HCT116 (cell line): ENCODE measurements at regions not wholly inside any gene's neighbourhood (a gene's known extent, or its start where the extent isn't known, plus 50 kb on each side); places are given as distances from the start of the nearest gene placed in this dataset.

Source experiments
- ATAC-seq: fragments of 200-7000 bp; cut with Tn5 transposase; 2 replicates; pipeline ENCODE4 v1.9.1; 2020; ENCODE audit warnings: mild to moderate bottlenecking, moderate library complexity
- BruUV-seq: library from RNA; stranded (reverse); fragments of 400-500 nt; replicated peaks from 2 replicates; lab custom pipeline; 2021; lab: Mats Ljungman, UMichigan
- CTCF ChIA-PET: fragments of 300-600 bp; sonication (Branson Sonifier 250); formaldehyde crosslinking; loops from one replicate; lab custom pipeline; 2021; ENCODE audit warnings: antibody characterized with exemption; lab: Charles Lee
- POLR2A ChIA-PET: fragments of 300-600, 350-600 bp; sonication (Branson Sonifier 250); formaldehyde crosslinking; loops from one replicate; lab custom pipeline; 2021; ENCODE audit warnings: antibody characterized with exemption; lab: Charles Lee
- RAD21 ChIA-PET, 2 experiments: fragments of 300-600 bp; sonication (Branson Sonifier 250); formaldehyde crosslinking; loops; one replicate each; lab custom pipeline; 2023; ENCODE audit warnings: low total read pairs in 2 of 2; ENCODE audit not compliant: uncharacterized antibody in 2 of 2, unreplicated experiment in 2 of 2, low non-redundant PET in 1 of 2; lab: Charles Lee
- DNase-seq: peaks from one replicate; pipeline ENCODE4 v3.0.0-alpha.2; 2010; ENCODE audit warnings: low read depth, low spot score
- H2AFZ ChIP-seq: fragments of 200-600 bp; shearing (Covaris generic), sonication (generic); 2 replicates; pipeline ENCODE4 v1.6.1; 2017; ENCODE audit warnings: low read depth, mixed run types, mixed read lengths, antibody characterized with exemption, low read length; ENCODE audit not compliant: poor library complexity, severe bottlenecking
- H3K27ac ChIP-seq: 2 replicates; pipeline ENCODE4 v1.5.1; 2012; ENCODE audit warnings: low read depth, low read length
- H3K27me3 ChIP-seq: fragments of 200-600 bp; sonication (generic); 2 replicates; pipeline ENCODE4 v1.6.1; 2016; ENCODE audit warnings: mixed run types, low read length, mixed read lengths; ENCODE audit not compliant: insufficient read depth
- H3K36me3 ChIP-seq, 2 experiments: fragments of 200-500 bp in 1 of 2; fragments of 200-600 bp in 1 of 2; sonication (Bioruptor generic) in 1 of 2; sonication (generic) in 1 of 2; 2 replicates each; pipeline versions ENCODE4 v1.5.1 to v1.6.1; 2014 to 2016; ENCODE audit warnings: low read length in 2 of 2, inconsistent platforms in 1 of 2, mixed read lengths in 1 of 2, mixed run types in 1 of 2; ENCODE audit not compliant: insufficient read depth in 2 of 2, control insufficient read depth in 1 of 2
- H3K4me1 ChIP-seq, 2 experiments: fragments of 200-600 bp in 1 of 2; sonication (generic) in 1 of 2; 2 replicates each; pipeline versions ENCODE4 v1.5.1 to v1.6.1; 2012 to 2017; ENCODE audit warnings: low read length in 2 of 2, inconsistent platforms in 1 of 2, mild to moderate bottlenecking in 1 of 2, mixed read lengths in 1 of 2, mixed run types in 1 of 2, moderate library complexity in 1 of 2; ENCODE audit not compliant: insufficient read depth in 2 of 2, control insufficient read depth in 1 of 2
- H3K4me2 ChIP-seq: fragments of 200-600 bp; sonication (generic); 2 replicates; pipeline ENCODE4 v1.6.1; 2017; ENCODE audit warnings: mixed run types, low read length, mixed read lengths
- H3K4me3 ChIP-seq, 2 experiments: fragments of 200-600 bp in 1 of 2; sonication (generic) in 1 of 2; replicated peaks in 1 of 2; 2 replicates each; pipeline ENCODE4 v1.5.1; 2011 to 2016; ENCODE audit warnings: low read length in 2 of 2, control low read depth in 1 of 2, low read depth in 1 of 2, mild to moderate bottlenecking in 1 of 2, mixed read lengths in 1 of 2, mixed run types in 1 of 2
- H3K79me2 ChIP-seq: fragments of 200-600 bp; sonication (generic); 2 replicates; pipeline ENCODE4 v1.6.1; 2017; ENCODE audit warnings: mild to moderate bottlenecking, mixed run types, low read length, moderate library complexity, mixed read lengths; ENCODE audit not compliant: insufficient read depth
- H3K9ac ChIP-seq: fragments of 200-600 bp; sonication (generic); 2 replicates; pipeline ENCODE4 v1.6.1; 2016; ENCODE audit warnings: low read length, mixed read lengths
- H3K9me2 ChIP-seq: fragments of 200-600 bp; sonication (generic), shearing (Covaris generic); 2 replicates; pipeline ENCODE4 v1.6.1; 2017; ENCODE audit warnings: mixed run types, mild to moderate bottlenecking, moderate library complexity; ENCODE audit not compliant: insufficient read depth
- H3K9me3 ChIP-seq, 2 experiments: fragments of 200-500 bp in 1 of 2; fragments of 200-600 bp in 1 of 2; sonication (Bioruptor generic) in 1 of 2; sonication (generic) in 1 of 2; 2 replicates each; pipeline ENCODE4 v1.6.1; 2014 to 2017; ENCODE audit warnings: low read length in 2 of 2, mixed read lengths in 2 of 2, inconsistent platforms in 1 of 2, low read depth in 1 of 2, mild to moderate bottlenecking in 1 of 2, mixed run types in 1 of 2, moderate library complexity in 1 of 2; ENCODE audit not compliant: control insufficient read depth in 1 of 2, insufficient read depth in 1 of 2
- H4K20me1 ChIP-seq: fragments of 200-600 bp; sonication (generic), shearing (Covaris generic); 2 replicates; pipeline ENCODE4 v1.6.1; 2017; ENCODE audit warnings: mixed run types, mild to moderate bottlenecking, moderate library complexity; ENCODE audit not compliant: insufficient read depth
- CEBPB ChIP-seq: IDR thresholded peaks from 2 replicates; pipeline ENCODE4 v1.6.1; 2012; ENCODE audit warnings: low read depth
- EGR1 ChIP-seq: IDR thresholded peaks from 2 replicates; pipeline ENCODE4 v1.6.1; 2012; ENCODE audit warnings: low read depth
- EZH2 ChIP-seq: fragments of 200-600 bp; sonication (generic); IDR thresholded peaks from 2 replicates; pipeline ENCODE4 v1.6.1; 2017; ENCODE audit warnings: antibody characterized with exemption, mixed run types
- EZH2phosphoT487 ChIP-seq: fragments of 200-600 bp; IDR thresholded peaks from 2 replicates; pipeline ENCODE4 v1.6.1; 2018; ENCODE audit warnings: antibody characterized with exemption, borderline replicate concordance
- FOSL1 ChIP-seq: IDR thresholded peaks from 2 replicates; pipeline ENCODE4 v1.6.1; 2012; ENCODE audit warnings: low read depth
- JUND ChIP-seq: IDR thresholded peaks from 2 replicates; pipeline ENCODE4 v1.6.1; 2012
- POLR2A ChIP-seq: IDR thresholded peaks from 2 replicates; pipeline ENCODE4 v1.7.0; 2011; ENCODE audit warnings: borderline replicate concordance; ENCODE audit not compliant: insufficient read depth, insufficient read length; ENCODE audit errors: extremely low read depth
- POLR2AphosphoS5 ChIP-seq: IDR thresholded peaks from 2 replicates; pipeline ENCODE4 v1.6.1; 2011; ENCODE audit warnings: mild to moderate bottlenecking, low read depth, low read length, moderate library complexity
- RAD21 ChIP-seq: IDR thresholded peaks from 2 replicates; pipeline ENCODE4 v1.6.1; 2012; ENCODE audit warnings: low read depth, mild to moderate bottlenecking
- SIN3A ChIP-seq: IDR thresholded peaks from 2 replicates; pipeline ENCODE4 v1.6.1; 2012; ENCODE audit warnings: low read depth
- SP1 ChIP-seq: IDR thresholded peaks from 2 replicates; pipeline ENCODE4 v1.6.1; 2012; ENCODE audit warnings: low read depth
- TCF7L2 ChIP-seq: IDR thresholded peaks from 2 replicates; pipeline ENCODE4 v1.7.0; 2011; ENCODE audit warnings: borderline replicate concordance, inconsistent platforms; ENCODE audit not compliant: insufficient read depth, insufficient read length; ENCODE audit errors: extremely low read depth
- YY1 ChIP-seq: IDR thresholded peaks from 2 replicates; pipeline ENCODE4 v1.6.1; 2011; ENCODE audit warnings: low read length, low read depth, moderate library complexity, mild to moderate bottlenecking; ENCODE audit not compliant: insufficient replicate concordance; ENCODE audit errors: extremely low read depth
- intact Hi-C: fragments of 100-400 bp; cut with micrococcal nuclease; formaldehyde crosslinking; loops from 2 replicates; pipeline ENCODE4 v1.10.0; 2022
- TF ChIP-seq, protein P1 (sequence below): IDR thresholded peaks from 2 replicates; pipeline ENCODE4 v1.6.1; 2012
- TF ChIP-seq, protein P2 (sequence below): IDR thresholded peaks from 2 replicates; pipeline ENCODE4 v1.6.1; 2012
- TF ChIP-seq, protein P3 (sequence below): IDR thresholded peaks from 2 replicates; pipeline ENCODE4 v1.6.1; 2011; ENCODE audit warnings: mild to moderate bottlenecking, low read length, moderate library complexity; ENCODE audit not compliant: insufficient replicate concordance; ENCODE audit errors: extremely low read depth

DNA sequence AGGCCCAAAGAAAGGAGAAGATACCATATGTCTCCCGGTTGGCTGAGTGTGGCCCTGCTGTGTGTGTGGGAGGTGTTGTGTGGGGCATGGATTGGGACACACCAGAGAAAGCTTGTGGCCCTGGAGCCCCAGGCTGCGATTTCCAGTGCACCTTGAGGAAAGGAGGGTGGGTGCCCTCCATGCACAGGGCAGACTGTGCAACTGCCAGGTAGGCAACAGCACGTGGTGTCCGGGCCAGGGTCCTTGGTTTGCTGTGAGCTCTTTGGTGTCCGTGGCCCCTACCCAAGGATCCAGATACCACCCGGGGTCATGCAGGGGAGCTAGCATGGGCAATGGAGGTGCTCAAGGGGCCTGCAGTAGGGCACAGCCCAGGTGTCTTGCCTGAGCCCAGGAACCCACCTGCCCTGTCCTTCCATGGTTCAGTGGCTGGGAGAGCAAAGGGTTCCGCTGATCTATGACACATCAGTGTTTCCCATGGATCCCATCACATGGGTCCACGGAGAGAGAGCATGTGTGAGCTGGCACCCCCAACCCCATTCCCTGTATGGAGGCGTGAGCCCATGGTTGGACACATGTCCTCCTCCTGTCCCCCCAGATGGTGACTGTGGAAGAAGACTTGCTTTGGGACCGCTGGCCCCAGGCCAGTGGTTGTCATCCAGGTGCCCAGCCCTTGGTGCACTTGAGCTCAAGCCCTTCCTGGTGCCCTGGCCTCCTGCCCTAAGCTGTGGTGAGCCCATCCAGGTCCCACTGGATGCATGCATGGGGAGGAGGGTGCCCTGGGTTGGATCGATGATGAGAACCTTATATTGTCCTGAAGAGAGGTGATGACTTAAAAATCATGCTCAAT is 223.4 kb downstream of the SNRPN start:
- no peak overlapping the region for H3K9ac ChIP-seq
- DNase-seq, result no peak
- no peak overlapping the region for H3K4me3 ChIP-seq
- intact Hi-C loops, result no loop called here
- POLR2A ChIA-PET, result no interaction called here
- H3K36me3 ChIP-seq, result no peaks in the 10 kb centered on the region
- ATAC-seq, result no peak
- H2AFZ ChIP-seq, result no peak overlapping the region
- no peaks in the 10 kb centered on the region for H3K27me3 ChIP-seq
- H3K79me2 ChIP-seq, result no peaks in the 10 kb centered on the region
- no TSS peak for BruUV-seq
- H3K9me2 ChIP-seq, result no peaks in the 10 kb centered on the region
- H3K27ac ChIP-seq, result no peak overlapping the region
- peaks cover under 1 to 24% of the 10 kb centered on the region in 2 experiments; a peak in 2 of 4 replicates for H3K9me3 ChIP-seq
- RAD21 ChIA-PET, result no interaction called here
- no peak overlapping the region for H3K4me2 ChIP-seq
- CTCF ChIA-PET, result no interaction called here
- TF ChIP-seq SIN3A (no peak), POLR2AphosphoS5 (no peak), EZH2phosphoT487 (no peak), RAD21 (no peak), POLR2A (no peak)
- H4K20me1 ChIP-seq, result no peaks in the 10 kb centered on the region
- H3K4me1 ChIP-seq, result no peaks in the 10 kb centered on the region

DNA sequence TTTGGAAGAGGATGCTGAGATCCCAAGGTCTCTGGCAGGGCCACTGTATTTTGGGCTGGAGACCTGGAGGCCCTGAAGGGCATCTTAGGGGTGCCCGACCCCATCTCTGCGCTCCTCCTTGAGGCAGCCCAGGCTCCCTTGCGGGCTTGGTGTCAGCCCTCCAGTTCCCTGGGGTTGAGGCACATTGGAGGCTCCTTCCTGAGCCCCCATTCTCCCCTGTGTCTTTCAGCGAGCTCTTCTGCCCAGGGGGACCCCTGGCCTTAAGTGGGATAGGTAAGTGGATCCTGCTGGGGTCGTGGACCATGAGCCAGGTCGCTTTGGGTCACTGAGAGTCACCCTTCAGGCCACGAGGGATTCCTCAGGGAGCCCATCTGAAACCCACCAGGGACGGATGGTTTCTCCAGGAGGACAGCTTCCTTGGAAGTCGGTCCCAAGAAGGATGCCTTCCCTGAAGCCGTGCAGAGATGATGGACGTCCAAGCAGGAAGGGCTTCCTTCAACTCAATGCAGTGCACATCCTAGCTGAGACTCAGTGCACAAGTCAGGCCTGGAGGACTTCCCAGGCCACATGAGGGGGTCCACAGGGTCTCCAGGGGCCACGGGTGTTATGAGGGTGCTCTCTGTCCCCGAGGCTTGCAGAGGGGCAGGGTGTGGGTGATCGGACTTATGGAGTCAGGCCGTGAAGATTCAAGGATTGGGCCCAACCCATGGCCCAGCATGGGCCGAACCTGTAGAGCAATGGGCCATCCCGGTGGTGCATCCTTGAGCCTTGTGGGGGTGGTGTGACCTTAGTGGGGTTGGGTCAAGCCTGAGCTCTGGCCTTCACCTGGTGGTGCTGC is 224.3 kb downstream of the SNRPN start:
- ChIA-PET CTCF (no interaction called here), POLR2A (no interaction called here), RAD21 (no interaction called here)
- no peak for TF ChIP-seq JUND
- TF ChIP-seq EGR1, result no peak
- TF ChIP-seq CEBPB, result no peak
- TF ChIP-seq, protein P1, sequence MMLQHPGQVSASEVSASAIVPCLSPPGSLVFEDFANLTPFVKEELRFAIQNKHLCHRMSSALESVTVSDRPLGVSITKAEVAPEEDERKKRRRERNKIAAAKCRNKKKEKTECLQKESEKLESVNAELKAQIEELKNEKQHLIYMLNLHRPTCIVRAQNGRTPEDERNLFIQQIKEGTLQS, result no peak
- TF ChIP-seq SP1, result no peak
- no peak for TF ChIP-seq TCF7L2
- TF ChIP-seq FOSL1, result no peak
- TF ChIP-seq EZH2, result no peak
- TF ChIP-seq RAD21, result no peak
- no peak for TF ChIP-seq POLR2A
- TF ChIP-seq POLR2AphosphoS5, result no peak
- TF ChIP-seq, protein P2, sequence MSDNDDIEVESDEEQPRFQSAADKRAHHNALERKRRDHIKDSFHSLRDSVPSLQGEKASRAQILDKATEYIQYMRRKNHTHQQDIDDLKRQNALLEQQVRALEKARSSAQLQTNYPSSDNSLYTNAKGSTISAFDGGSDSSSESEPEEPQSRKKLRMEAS, result no peak
- no peak for TF ChIP-seq YY1
- TF ChIP-seq, protein P3, sequence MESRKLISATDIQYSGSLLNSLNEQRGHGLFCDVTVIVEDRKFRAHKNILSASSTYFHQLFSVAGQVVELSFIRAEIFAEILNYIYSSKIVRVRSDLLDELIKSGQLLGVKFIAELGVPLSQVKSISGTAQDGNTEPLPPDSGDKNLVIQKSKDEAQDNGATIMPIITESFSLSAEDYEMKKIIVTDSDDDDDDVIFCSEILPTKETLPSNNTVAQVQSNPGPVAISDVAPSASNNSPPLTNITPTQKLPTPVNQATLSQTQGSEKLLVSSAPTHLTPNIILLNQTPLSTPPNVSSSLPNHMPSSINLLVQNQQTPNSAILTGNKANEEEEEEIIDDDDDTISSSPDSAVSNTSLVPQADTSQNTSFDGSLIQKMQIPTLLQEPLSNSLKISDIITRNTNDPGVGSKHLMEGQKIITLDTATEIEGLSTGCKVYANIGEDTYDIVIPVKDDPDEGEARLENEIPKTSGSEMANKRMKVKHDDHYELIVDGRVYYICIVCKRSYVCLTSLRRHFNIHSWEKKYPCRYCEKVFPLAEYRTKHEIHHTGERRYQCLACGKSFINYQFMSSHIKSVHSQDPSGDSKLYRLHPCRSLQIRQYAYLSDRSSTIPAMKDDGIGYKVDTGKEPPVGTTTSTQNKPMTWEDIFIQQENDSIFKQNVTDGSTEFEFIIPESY, result no peak
- H3K4me2 ChIP-seq, result no peak overlapping the region
- no peaks in the 10 kb centered on the region for H3K9me2 ChIP-seq
- H3K9ac ChIP-seq, result no peak overlapping the region
- DNase-seq (no peak), ATAC-seq (no peak)
- no peaks in the 10 kb centered on the region for H3K36me3 ChIP-seq
- no peak overlapping the region for H2AFZ ChIP-seq
- H3K79me2 ChIP-seq, result no peaks in the 10 kb centered on the region
- H3K4me3 ChIP-seq, result no peak overlapping the region
- H3K27me3 ChIP-seq, result no peaks in the 10 kb centered on the region
- no TSS peak for BruUV-seq
- no peaks in the 10 kb centered on the region for H4K20me1 ChIP-seq
- no peak overlapping the region for H3K27ac ChIP-seq
- intact Hi-C loops, result no loop called here
- no peaks in the 10 kb centered on the region for H3K4me1 ChIP-seq
- peaks cover 0 to 22% of the 10 kb centered on the region in 2 experiments; a peak in 2 of 4 replicates for H3K9me3 ChIP-seq
